HG03520 (cell line): ENCODE measurements at regions not wholly inside any gene's neighbourhood (a gene's known extent, or its start where the extent isn't known, plus 50 kb on each side); places are given as distances from the start of the nearest gene placed in this dataset.

Source experiments
- ATAC-seq: cut with Tn5 transposase; IDR thresholded peaks from one replicate; pipeline ENCODE4 v1.9.1; 2021; ENCODE audit warnings: mild to moderate bottlenecking, moderate library complexity; ENCODE audit not compliant: unreplicated experiment

GRCh38 chr5:1707467-1707866, 92.2 kb downstream of the MRPL36 start:
- no peak for ATAC-seq

DNA sequence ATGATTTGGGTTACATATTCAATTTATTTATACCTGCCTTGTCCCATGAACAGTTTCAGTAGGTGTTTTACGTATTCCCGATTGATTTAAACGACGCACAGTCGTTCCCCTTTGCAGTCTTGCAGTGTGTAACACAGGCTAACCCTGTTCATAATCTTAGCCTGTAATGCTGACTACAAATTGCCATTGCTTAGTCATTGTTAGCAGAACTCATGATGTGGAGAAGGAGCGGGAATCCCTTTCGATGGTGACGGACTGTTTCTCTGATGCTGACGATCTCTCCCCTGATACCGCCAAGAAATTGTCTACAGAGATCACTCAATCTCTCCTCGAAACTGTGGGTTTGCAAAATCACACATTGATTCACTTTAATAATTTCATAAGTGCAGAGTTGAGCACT, 93.2 kb downstream of the MRPL36 start:
- no peak for ATAC-seq

- no peak for ATAC-seq
Observed at GRCh38 chr5:1706021-1706420, 93.6 kb downstream of the MRPL36 start.

DNA sequence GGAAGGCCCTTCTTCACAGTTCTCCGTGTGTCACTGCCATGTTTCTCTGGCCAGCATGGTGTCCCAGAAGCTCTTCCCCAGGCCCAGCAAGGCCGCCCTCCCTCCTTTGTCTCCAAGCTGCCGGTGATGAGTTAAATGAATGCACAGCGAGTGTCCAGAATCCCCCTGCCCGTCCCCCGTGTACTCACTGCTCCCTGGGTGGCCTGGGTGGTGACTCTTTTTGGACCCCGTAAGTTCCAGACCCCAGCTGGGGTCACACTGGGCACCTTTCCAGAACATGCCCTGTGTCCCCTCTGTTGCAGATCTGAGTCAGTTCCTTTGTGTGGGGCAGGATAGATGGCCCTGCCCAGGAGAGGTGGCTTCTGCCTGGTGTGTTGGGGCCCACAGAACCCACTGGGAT, 95.0 kb downstream of the MRPL36 start:
- ATAC-seq: no peak

DNA sequence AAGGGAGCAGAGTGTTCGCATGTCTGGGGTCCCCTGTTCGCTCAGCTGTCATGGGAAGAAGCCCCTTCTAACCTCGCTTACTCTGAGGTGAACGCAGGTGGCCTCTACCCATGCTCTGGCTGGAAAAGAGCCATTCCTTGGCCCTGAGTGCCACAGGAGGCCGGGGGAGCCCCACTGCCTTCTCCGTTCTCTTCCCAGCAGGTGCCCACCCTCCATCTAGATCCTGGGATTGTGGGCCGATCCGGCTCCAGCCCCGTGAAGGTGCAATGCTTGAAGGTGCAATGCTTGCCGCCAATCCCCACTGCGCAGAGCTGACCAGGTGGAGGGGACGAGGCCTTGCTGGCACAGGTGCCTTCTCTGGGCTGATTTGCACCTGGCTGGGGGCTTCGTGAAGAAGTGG, 95.4 kb downstream of the MRPL36 start:
- ATAC-seq: no peak

- ATAC-seq: no peak
Observed at GRCh38 chr5:1703352-1704050, 96.1 kb downstream of the MRPL36 start.

DNA sequence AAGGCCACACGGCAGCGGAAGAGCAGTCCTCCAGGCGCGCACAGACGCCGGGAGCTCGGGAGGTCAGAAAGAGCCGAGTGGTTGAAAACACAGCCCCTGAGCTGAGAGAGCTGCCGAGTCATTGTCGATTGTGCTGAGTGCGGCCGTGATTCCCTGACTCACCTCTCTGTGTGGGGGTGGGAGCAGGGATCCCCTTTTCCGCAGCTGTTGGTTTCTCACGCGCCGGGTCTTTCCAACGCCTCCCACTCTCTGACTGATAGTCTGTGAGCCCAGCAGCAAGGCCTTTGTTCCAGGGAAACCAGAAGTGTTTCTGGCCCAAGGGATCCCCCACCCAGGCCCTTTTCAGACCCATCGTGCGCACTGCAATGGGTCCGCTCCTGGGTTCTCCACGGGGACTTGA, 97.3 kb downstream of the MRPL36 start:
- ATAC-seq: no peak

DNA sequence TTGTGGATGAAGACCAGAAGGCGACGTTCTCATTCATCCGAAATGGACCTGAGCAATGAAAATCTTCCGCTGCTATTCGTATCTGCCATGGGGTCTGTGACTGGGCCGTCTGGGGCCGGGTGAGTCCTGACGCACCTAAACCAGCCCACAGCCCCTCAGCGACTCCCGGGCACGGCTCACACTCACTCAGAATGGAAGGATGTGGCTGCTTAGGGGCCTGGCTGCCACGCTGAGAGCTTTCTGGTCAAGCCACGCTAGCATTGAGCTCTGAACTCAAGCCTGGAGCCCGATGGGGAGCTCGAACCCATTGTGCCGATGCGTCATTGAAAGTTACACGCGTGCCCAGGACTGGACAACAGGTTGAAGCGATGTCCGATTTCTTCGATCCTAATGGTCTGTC, 97.8 kb downstream of the MRPL36 start:
- no peak for ATAC-seq

DNA sequence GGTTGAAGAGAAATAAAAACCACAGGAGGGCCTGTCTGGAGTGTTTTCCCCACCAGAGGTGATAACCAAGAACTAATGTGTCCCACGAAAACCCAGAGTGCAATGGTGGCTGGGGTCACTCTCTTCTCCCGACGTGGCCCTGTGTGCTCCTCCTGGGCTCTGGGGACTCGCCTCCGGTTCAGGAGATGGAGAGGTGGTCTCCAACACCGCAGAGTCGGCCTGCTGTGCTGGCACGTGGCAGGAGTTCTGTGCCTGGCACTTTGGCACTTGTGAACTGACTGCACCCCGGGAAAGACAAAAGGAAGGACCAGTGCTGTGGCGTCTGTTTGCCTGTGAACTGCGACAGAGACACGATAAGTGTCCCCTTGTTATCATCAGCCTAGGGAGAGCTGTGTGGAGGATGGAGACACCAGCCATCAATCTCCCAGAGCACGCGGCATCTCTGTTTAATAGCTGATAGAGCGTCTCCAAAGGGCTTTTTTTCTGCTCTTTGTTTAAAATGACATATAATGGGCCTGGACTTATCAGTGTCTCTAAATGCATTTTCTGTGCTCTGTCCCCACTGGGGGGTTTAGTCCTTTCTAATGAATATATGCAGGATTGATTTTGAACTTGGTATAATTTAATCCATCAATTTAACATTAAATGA, 98.3 kb downstream of the MRPL36 start:
- ATAC-seq: no peak

DNA sequence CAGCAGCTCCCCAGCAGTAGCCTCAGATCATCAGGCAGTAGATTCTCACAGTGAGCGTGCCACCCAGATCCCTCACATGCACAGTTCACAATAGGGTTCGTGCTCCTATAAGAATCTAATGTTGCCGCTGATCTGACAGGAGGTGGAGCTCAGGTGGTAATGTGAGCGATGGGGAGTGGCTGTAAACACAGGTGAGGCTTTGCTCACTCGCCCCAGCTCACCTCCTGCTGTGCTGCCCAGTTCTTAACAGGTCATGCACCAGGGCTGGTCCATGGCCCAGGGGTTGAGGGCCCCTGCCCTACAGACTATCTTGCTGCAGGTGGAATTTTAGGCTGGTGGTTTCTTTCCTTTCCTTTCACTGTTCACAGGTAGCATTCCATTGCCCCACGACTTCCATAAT, 100.2 kb downstream of the MRPL36 start:
- no peak for ATAC-seq

- no peak for ATAC-seq
Observed at GRCh38 chr5:1698589-1699316, 100.9 kb downstream of the MRPL36 start.

GRCh38 chr5:1692381-1692780, 107.3 kb downstream of the MRPL36 start:
- ATAC-seq: no peak

- ATAC-seq: no peak
Observed at GRCh38 chr5:1687301-1687970, 112.2 kb downstream of the MRPL36 start.

- ATAC-seq: no peak
Observed at GRCh38 chr5:1686016-1686802, 113.4 kb downstream of the MRPL36 start.

GRCh38 chr5:1685066-1685465, 114.6 kb downstream of the MRPL36 start:
- no peak for ATAC-seq

- no peak for ATAC-seq
Observed at GRCh38 chr5:1681955-1682354, 117.7 kb downstream of the MRPL36 start.

DNA sequence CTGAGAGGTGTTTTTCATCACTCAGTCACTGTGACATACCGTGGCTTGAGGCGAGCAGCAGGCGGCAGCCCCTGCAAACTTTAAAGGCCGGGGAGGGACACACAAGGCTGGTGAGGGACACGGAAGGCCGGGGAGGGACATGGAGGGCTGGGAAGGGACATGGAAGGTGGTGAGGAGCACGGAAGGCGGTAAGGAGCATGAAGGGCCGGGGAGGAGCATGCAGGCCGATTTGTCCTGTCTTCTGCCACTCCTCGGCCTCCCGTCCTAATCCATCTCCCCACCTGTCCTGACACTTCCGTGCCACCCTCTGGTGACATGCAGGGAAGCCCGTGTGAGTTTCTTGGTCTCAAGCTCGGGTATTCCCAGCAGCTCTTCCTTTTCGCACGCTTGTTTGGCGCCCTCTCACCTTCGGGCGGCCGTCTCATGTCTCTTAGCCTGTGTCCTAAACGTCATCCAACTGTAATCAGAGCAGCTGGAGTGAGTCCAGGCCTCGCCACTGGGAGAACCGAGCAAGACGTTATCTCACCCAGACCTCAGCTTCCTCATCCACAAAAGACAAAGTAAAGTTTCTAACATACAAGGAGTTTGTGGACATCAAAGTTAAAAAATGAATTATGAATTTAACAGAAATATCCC, 126.5 kb downstream of the MRPL36 start:
- ATAC-seq: no peak

DNA sequence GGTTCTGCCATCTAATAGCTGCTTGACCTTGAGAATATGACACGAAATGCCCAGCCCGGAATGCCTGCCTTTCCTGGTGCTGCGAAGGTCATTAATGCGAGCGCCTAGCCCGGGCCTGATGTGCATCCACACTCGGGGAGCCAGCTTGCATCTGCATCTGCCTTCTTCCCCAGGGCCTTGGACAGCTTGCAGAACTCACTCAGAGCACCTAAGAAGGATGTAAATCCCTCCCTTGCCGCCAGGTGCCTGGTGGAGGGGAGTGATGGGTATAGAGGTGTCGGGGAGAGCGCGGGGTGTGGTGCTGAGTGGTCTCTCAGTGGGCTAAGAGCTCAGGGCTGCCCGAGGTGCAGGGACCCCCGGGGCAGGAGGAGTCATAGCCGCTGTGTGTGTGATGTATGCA, 127.2 kb downstream of the MRPL36 start:
- ATAC-seq: no peak

- ATAC-seq: no peak
Observed at GRCh38 chr5:1671351-1671750, 128.3 kb downstream of the MRPL36 start.

DNA sequence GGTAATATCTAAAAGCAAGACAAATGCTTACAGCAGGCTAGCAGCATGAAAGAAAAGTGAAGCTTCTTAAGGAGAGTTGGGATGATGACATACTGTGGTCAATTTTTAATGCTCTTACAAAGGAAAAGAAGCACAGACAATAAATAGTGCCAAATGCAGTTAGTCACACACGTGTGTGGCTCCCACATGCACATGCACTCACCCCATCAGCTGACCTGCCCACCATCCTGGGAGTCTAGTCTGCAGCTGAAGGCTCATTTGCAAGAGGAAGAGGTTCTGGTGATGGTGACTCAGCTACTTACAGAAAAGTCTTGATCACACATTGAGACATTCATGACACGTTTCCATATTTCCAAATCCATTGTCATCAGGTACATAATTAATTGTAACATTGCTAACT, 129.3 kb downstream of the MRPL36 start:
- no peak for ATAC-seq
